Neuronal stem cell (in vitro differentiated cells): ENCODE measurements at regions not wholly inside any gene's neighbourhood (a gene's known extent, or its start where the extent isn't known, plus 50 kb on each side); places are given as distances from the start of the nearest gene placed in this dataset.

Experiments
- DNase-seq: peaks from one replicate; pipeline ENCODE4 v3.0.0-alpha.2; 2013; ENCODE audit warnings: low spot score
- H2AFZ ChIP-seq: one replicate; pipeline ENCODE4 v1.6.1; 2013; ENCODE audit warnings: mild to moderate bottlenecking, low read length, inconsistent platforms
- H2AK5ac ChIP-seq: 2 replicates; pipeline ENCODE4 v1.6.1; 2013; ENCODE audit warnings: low read depth, mild to moderate bottlenecking, inconsistent platforms, low read length, moderate library complexity, mixed read lengths
- H2BK120ac ChIP-seq: 2 replicates; pipeline ENCODE4 v1.6.1; 2013; ENCODE audit warnings: low read depth, mild to moderate bottlenecking, inconsistent platforms, low read length, moderate library complexity, mixed read lengths
- H2BK12ac ChIP-seq: one replicate; pipeline ENCODE4 v1.6.1; 2013; ENCODE audit warnings: low read length, inconsistent platforms
- H2BK15ac ChIP-seq: 2 replicates; pipeline ENCODE4 v1.6.1; 2013; ENCODE audit warnings: mild to moderate bottlenecking, low read length, inconsistent platforms, mixed read lengths
- H2BK5ac ChIP-seq: one replicate; pipeline ENCODE4 v1.6.1; 2013; ENCODE audit warnings: inconsistent platforms, mild to moderate bottlenecking, low read length, moderate library complexity
- H3K14ac ChIP-seq: one replicate; pipeline ENCODE4 v1.6.1; 2013; ENCODE audit warnings: low read length, inconsistent platforms
- H3K18ac ChIP-seq: 2 replicates; pipeline ENCODE4 v1.6.1; 2013; ENCODE audit warnings: low read length, inconsistent platforms
- H3K23ac ChIP-seq: 2 replicates; pipeline ENCODE4 v1.6.1; 2013; ENCODE audit warnings: low read depth, mild to moderate bottlenecking, mixed read lengths, low read length, inconsistent platforms; ENCODE audit not compliant: poor library complexity
- H3K27ac ChIP-seq: replicated peaks from 3 replicates; pipeline ENCODE4 v1.5.1; 2013; ENCODE audit warnings: low read length, inconsistent platforms
- H3K27me3 ChIP-seq, 3 experiments: 2 replicates each; pipeline ENCODE4 v1.6.1; 2013; ENCODE audit warnings: low read length in 3 of 3, mild to moderate bottlenecking in 2 of 3, inconsistent platforms in 1 of 3, low read depth in 1 of 3, mixed read lengths in 1 of 3, moderate library complexity in 1 of 3; ENCODE audit not compliant: control insufficient read depth in 3 of 3, insufficient read depth in 3 of 3
- H3K36me3 ChIP-seq, 2 donors: replicated peaks in 1 of 2; 2 replicates each; pipeline ENCODE4 v1.6.1; 2013; ENCODE audit warnings: low read length in 2 of 2; ENCODE audit not compliant: control insufficient read depth in 2 of 2, insufficient read depth in 2 of 2
- H3K4ac ChIP-seq: 2 replicates; pipeline ENCODE4 v1.6.1; 2013; ENCODE audit warnings: inconsistent platforms, mild to moderate bottlenecking, low read length, moderate library complexity
- H3K4me1 ChIP-seq, 2 donors: 1 replicate in 1 of 2; 2 replicates in 1 of 2; pipeline ENCODE4 v1.6.1; 2013; ENCODE audit warnings: low read length in 2 of 2, low read depth in 1 of 2; ENCODE audit not compliant: control insufficient read depth in 2 of 2, insufficient read depth in 1 of 2
- H3K4me2 ChIP-seq: one replicate; pipeline ENCODE4 v1.6.1; 2013; ENCODE audit warnings: mild to moderate bottlenecking, low read length, inconsistent platforms; ENCODE audit not compliant: insufficient read depth, poor library complexity, severe bottlenecking
- H3K4me3 ChIP-seq, 2 donors: 2 replicates each; pipeline ENCODE4 v1.5.1; 2013; ENCODE audit warnings: low read length in 2 of 2, mild to moderate bottlenecking in 2 of 2, inconsistent platforms in 1 of 2, moderate library complexity in 1 of 2
- H3K79me1 ChIP-seq: one replicate; pipeline ENCODE4 v1.6.1; 2013; ENCODE audit warnings: low read depth, mild to moderate bottlenecking, inconsistent platforms, low read length, moderate library complexity
- H3K9ac ChIP-seq: one replicate; pipeline ENCODE4 v1.6.1; 2013; ENCODE audit warnings: mild to moderate bottlenecking, low read depth, low read length, inconsistent platforms; ENCODE audit not compliant: poor library complexity
- H3K9me3 ChIP-seq, 2 donors: replicated peaks in 1 of 2; 2 replicates each; pipeline versions ENCODE3 to v1.6.1; 2013; ENCODE audit warnings: low read length in 2 of 2, mild to moderate bottlenecking in 2 of 2, inconsistent platforms in 1 of 2, low read depth in 1 of 2, mixed read lengths in 1 of 2, moderate library complexity in 1 of 2; ENCODE audit not compliant: control insufficient read depth in 2 of 2, insufficient read depth in 1 of 2
- H4K8ac ChIP-seq: one replicate; pipeline ENCODE4 v1.6.1; 2013; ENCODE audit warnings: low read depth, mild to moderate bottlenecking, inconsistent platforms, low read length, moderate library complexity
- H4K91ac ChIP-seq: one replicate; pipeline ENCODE4 v1.6.1; 2013; ENCODE audit warnings: low read length, low read depth, mild to moderate bottlenecking, inconsistent platforms; ENCODE audit not compliant: poor library complexity
- WGBS, 2 donors: extraction: QIAGEN DNeasy Blood & Tissue Kit; methylation state at CpG; one replicate each; pipeline ENCODE4 v1.1.7; 2013; ENCODE audit warnings: missing lambda C conversion rate in 2 of 2, mixed read lengths in 1 of 2; ENCODE audit not compliant: insufficient read length in 2 of 2, insufficient replicate concordance in 1 of 2; ENCODE audit errors: extremely low coverage in 2 of 2; 5-methylcytosine and 5-hydroxymethylcytosine counted together

DNA sequence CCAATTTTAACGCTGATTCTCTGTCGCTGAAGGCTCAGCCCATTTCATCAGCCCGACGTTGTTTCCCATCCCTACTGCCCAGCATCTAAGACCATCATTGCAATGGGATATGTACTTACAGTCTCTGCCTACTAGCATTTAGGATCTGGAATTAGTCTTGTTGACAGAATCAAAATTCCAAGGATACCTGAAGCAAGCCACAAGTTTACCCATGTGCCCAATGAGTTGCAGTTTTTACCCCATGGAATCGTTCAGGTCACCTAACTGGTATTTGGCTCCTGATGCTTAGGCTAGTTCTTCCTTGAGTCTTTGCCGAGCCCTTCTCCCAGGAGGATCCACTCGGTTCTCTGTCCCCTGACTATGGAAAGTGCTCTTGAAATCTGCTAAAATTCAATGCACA lies 276.8 kb downstream of the DNAJB9 start:
- Histone ChIP-seq H3K36me3 (no peaks in the 10 kb centered on the region), H3K23ac (no peak overlapping the region), H3K4ac (no peak overlapping the region), H3K9ac (no peak overlapping the region), H2BK5ac (no peak overlapping the region), H2AFZ (no peak overlapping the region), H3K27me3 (no peaks in the 10 kb centered on the region), H3K4me3 (no peak overlapping the region), H3K9me3 (no peaks in the 10 kb centered on the region), H2BK15ac (no peak overlapping the region), H3K4me2 (no peak overlapping the region), H2BK120ac (no peak overlapping the region), H2AK5ac (no peak overlapping the region), H3K79me1 (no peaks in the 10 kb centered on the region), H2BK12ac (no peak overlapping the region), H3K4me1 (no peaks in the 10 kb centered on the region), H3K18ac (no peak overlapping the region), H4K8ac (no peak overlapping the region), H3K14ac (no peak overlapping the region), H3K27ac (no peak overlapping the region), H4K91ac (no peak overlapping the region)
- no CpG with 5 or more reads among the region's 7 CpGs for WGBS, 2 donors
- DNase-seq, result no peak

DNA sequence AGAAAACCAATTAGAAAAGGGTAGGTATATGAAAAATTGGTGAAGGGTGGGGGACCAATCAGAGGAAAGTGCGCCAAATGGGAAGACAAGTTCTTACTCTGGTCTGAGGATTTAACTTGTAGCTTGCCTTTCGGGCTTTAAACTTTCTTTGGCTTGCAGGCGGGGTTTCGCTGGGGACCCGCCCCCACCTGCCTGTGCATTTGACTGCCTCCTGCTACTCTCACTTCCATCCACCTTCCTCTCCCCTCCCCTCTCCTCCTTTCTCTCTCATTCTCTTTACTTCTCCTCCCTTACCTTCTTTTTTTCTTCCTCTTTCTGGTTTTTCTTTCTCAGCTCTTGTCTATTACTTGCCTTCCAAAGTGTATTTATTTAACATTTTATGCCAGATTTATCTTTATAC lies 278.8 kb downstream of the DNAJB9 start:
- Histone ChIP-seq H4K8ac (no peak overlapping the region), H3K27me3 (no peaks in the 10 kb centered on the region), H3K27ac (no peak overlapping the region), H3K4me2 (no peak overlapping the region), H2AFZ (no peak overlapping the region), H2BK12ac (no peak overlapping the region), H2BK120ac (no peak overlapping the region), H3K36me3 (no peaks in the 10 kb centered on the region), H3K4me3 (no peak overlapping the region), H3K23ac (no peak overlapping the region), H3K14ac (no peak overlapping the region), H2BK5ac (no peak overlapping the region), H3K9ac (no peak overlapping the region), H3K4me1 (no peaks in the 10 kb centered on the region), H3K4ac (no peak overlapping the region), H2BK15ac (no peak overlapping the region), H3K18ac (no peak overlapping the region), H3K79me1 (no peaks in the 10 kb centered on the region), H3K9me3 (no peaks in the 10 kb centered on the region), H4K91ac (no peak overlapping the region), H2AK5ac (no peak overlapping the region)
- no peak for DNase-seq
- no CpG with 5 or more reads among the region's 5 CpGs for WGBS, 2 donors

DNA sequence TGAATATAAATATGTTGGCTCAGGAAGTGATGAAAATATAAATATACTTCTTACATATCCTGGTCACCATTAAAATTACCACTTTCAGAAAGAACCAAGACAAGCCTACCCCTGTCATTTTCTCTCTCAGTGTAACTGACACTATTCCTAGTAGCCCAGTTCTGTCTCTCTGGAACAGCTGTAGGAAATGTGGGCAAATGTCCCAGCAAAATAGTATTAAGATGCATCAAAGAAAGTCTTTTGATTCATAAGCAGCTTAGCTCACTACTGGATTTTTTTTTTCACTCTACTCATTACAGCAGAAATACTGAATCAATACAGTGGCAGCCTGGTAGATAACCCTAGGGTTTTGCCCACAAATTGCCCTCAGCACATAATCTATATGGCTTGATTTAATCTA lies 290.9 kb downstream of the DNAJB9 start:
- H3K27me3 ChIP-seq, result no peaks in the 10 kb centered on the region
- no peak overlapping the region for H4K91ac ChIP-seq
- no peak overlapping the region for H3K27ac ChIP-seq
- no peak overlapping the region for H3K23ac ChIP-seq
- no peak overlapping the region for H2BK15ac ChIP-seq
- H2AFZ ChIP-seq, result no peak overlapping the region
- H2BK120ac ChIP-seq, result no peak overlapping the region
- H3K9ac ChIP-seq, result no peak overlapping the region
- no peaks in the 10 kb centered on the region for H3K36me3 ChIP-seq
- H2AK5ac ChIP-seq, result no peak overlapping the region
- no peak overlapping the region for H4K8ac ChIP-seq
- no peak overlapping the region for H3K18ac ChIP-seq
- H2BK5ac ChIP-seq, result no peak overlapping the region
- no peak overlapping the region for H3K4ac ChIP-seq
- no peak overlapping the region for H3K4me3 ChIP-seq
- no peak overlapping the region for H2BK12ac ChIP-seq
- H3K4me1 ChIP-seq, result no peaks in the 10 kb centered on the region
- H3K14ac ChIP-seq, result no peak overlapping the region
- H3K79me1 ChIP-seq, result no peaks in the 10 kb centered on the region
- no peak overlapping the region for H3K4me2 ChIP-seq
- no peak for DNase-seq
- H3K9me3 ChIP-seq, result peaks cover 0 to 8% of the 10 kb centered on the region in 2 donors

DNA sequence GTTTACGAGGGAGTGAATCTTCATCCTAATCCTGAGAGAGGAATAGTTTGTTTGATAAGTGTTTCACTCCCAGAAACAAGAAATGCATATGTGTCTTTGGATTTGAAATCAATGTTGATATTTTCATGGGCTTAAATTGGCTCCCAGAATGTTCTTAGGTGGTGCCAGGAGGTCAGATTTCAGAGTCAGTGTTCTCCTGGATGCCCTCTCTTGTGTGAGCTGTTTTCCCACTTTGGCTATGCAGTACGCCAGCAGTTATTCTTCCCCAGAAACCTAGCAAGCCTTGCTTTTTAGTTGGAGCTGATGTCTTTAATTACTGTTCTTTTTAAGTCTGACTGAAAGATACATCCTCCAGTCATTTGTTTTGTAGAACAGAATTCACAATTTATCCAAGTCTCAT lies 291.4 kb downstream of the DNAJB9 start:
- no CpG with 5 or more reads among the region's 2 CpGs for WGBS, 2 donors
- H3K27ac ChIP-seq, result no peak overlapping the region
- no peaks in the 10 kb centered on the region for H3K27me3 ChIP-seq
- peaks cover 0 to 8% of the 10 kb centered on the region in 2 donors for H3K9me3 ChIP-seq
- H2BK15ac ChIP-seq, result no peak overlapping the region
- H2BK120ac ChIP-seq, result no peak overlapping the region
- no peak overlapping the region for H2BK5ac ChIP-seq
- H3K4me3 ChIP-seq, result no peak overlapping the region
- no peaks in the 10 kb centered on the region for H3K79me1 ChIP-seq
- no peak overlapping the region for H3K14ac ChIP-seq
- H4K91ac ChIP-seq, result no peak overlapping the region
- H3K4ac ChIP-seq, result no peak overlapping the region
- no peak overlapping the region for H2BK12ac ChIP-seq
- H3K23ac ChIP-seq, result no peak overlapping the region
- no peak overlapping the region for H4K8ac ChIP-seq
- H3K9ac ChIP-seq, result no peak overlapping the region
- H3K18ac ChIP-seq, result no peak overlapping the region
- no peak overlapping the region for H2AK5ac ChIP-seq
- H3K4me1 ChIP-seq, result no peaks in the 10 kb centered on the region
- H3K4me2 ChIP-seq, result no peak overlapping the region
- DNase-seq, result no peak
- no peak overlapping the region for H2AFZ ChIP-seq
- H3K36me3 ChIP-seq, result no peaks in the 10 kb centered on the region
